HL-60/S4 treated with retinoic acid at 250 ng/mL for 4 days and 3 days (cell line): ENCODE measurements at regions not wholly inside any gene's neighbourhood (a gene's known extent, or its start where the extent isn't known, plus 50 kb on each side); places are given as distances from the start of the nearest gene placed in this dataset.
"Not testable (repeated sequence)": the region's sequence is repeated elsewhere in the genome, so short reads cannot be mapped to it uniquely, and the experiment has no call there.

Source experiments
- in situ Hi-C: fragments of 300-500 bp; cut with MboI; formaldehyde crosslinking; loops from 2 replicates; pipeline ENCODE4 v1.7.0; 2022; ENCODE audit warnings: low sequenced_read_pairs

- in situ Hi-C loops, result no loop called here
Measured at GRCh38 chr14:97129639-97130038, 332.5 kb downstream of the VRK1 start.

DNA sequence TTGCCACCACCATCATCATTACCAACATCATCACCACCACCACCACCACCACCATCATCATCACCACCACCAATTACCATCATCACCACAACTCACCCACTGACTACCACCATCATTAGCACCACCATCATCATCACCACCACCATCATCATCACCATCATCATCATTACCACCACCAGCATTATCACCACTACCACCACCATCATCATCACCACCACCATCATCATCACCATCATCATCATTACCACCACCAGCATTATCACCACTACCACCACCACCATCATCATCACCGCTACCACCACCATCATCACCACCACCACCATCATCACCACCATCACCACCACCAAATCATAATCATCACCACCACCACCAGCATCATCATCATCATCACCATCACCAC, 338.7 kb downstream of the VRK1 start:
- in situ Hi-C loops, result not testable (repeated sequence)

DNA sequence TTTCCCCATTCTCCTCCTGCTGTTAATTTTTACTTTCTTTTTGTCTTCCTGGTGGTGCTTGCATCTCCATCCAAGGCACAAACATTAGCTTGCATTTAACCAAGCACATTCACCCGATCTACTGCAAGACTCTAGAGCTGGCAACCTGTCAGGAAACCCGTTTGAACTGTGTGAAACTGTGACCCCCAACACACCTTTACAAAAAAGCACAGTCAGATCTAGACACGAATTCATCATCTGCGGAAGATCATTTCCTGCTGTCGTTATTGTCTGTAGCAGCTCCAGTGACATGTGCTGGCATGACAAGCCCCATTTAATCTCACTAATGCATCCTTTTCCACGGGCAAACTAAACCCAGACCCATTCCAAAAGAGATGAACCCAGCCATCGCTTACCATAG, 340.5 kb downstream of the VRK1 start:
- in situ Hi-C loops, result no loop called here

GRCh38 chr14:97138801-97139200, 341.6 kb downstream of the VRK1 start:
- in situ Hi-C loops, result no loop called here

- in situ Hi-C loops, result no loop called here
Measured at GRCh38 chr14:97143011-97143410, 345.8 kb downstream of the VRK1 start.

GRCh38 chr14:97143456-97143855, 346.3 kb downstream of the VRK1 start:
- in situ Hi-C loops, result no loop called here

GRCh38 chr14:97148021-97148420, 350.8 kb downstream of the VRK1 start:
- in situ Hi-C loops, result not testable (repeated sequence)

GRCh38 chr14:97149775-97150174, 352.6 kb downstream of the VRK1 start:
- in situ Hi-C loops, result no loop called here

DNA sequence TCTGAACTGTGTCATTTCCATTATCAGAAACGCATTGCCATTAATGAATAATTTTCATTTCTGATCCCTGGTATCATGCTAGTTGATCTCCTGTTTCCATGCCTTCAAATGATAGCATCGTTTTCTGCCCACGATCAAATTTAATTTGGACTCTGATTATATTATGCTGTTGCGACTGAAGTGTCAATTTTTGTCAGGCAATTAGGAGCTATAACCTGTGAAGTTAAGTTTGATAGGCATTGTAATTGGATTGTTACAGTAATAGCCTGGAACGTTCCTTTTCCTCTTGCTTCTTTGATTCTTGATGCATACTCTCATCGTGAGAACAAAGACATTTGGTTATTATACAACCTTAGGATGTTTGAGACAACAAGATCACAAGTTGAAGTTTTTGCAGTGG, 356.3 kb downstream of the VRK1 start:
- in situ Hi-C loops, result no loop called here

GRCh38 chr14:97155320-97155719, 358.1 kb downstream of the VRK1 start:
- in situ Hi-C loops, result no loop called here

DNA sequence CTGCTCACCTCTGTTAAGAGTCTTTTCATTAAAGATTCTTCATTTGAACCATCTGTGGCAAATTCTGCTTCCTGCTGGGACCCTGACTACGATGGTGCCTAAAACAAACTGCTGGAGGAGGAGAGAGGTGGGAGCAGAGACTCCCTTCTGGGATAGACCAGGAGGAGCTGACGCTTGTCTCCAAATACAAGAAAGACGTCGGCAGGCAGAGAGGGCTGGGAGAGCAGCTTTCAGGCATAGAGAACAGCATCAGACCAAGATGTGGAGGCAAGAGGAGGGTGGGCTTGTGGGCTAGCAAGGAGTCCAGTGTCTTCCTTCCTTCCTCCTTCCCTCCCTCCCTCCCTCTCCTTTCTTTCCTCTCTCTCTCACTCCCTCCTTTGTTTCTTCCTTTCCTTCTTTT, 358.6 kb downstream of the VRK1 start:
- in situ Hi-C loops, result no loop called here

GRCh38 chr14:97156705-97157104, 359.5 kb downstream of the VRK1 start:
- in situ Hi-C loops, result no loop called here

GRCh38 chr14:97158102-97158501, 360.9 kb downstream of the VRK1 start:
- in situ Hi-C loops, result no loop called here

GRCh38 chr14:97159124-97159523, 361.9 kb downstream of the VRK1 start:
- in situ Hi-C loops, result no loop called here

DNA sequence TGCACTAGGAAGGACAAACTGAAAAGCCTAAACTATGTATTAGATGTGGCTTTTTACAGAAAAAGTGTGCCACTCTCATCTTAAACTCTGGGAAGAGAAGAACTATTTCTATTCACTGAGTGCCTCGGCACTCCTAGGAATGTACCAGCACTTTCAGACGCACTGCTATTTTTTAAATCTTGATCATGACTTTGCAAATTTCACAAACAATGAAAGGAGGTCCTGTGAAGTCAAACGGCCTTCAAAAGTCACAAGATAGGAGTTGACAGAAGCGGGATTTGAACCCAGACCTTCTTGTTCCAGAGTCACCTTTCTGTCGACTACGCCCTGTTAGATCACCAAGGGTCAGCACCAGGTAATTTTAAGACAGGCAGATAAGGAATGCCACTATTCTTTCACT, 365.4 kb downstream of the VRK1 start:
- in situ Hi-C loops, result no loop called here

GRCh38 chr14:97164021-97164420, 366.8 kb downstream of the VRK1 start:
- in situ Hi-C loops, result no loop called here

GRCh38 chr14:97166497-97166896, 369.3 kb downstream of the VRK1 start:
- in situ Hi-C loops, result no loop called here

DNA sequence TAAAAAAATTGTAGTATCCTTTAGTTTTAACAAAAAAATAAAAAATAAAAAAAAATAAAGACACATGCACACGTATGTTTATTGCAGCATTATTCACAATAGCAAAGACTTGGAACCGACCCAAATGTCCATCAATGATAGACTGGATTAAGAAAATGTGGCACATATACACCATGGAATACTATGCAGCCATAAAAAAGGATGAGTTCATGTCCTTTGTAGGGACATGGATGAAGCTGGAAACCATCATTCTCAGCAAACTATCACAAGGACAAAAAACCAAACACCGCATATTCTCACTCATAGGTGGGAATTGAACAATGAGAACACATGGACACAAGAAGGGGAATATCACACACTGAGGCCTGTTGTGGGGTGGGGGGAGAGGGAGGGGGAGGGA, 370.4 kb downstream of the VRK1 start:
- in situ Hi-C loops, result not testable (repeated sequence)

GRCh38 chr14:97172644-97173043, 375.5 kb downstream of the VRK1 start:
- in situ Hi-C loops, result no loop called here

- in situ Hi-C loops, result no loop called here
Measured at GRCh38 chr14:97177016-97177415, 379.8 kb downstream of the VRK1 start.

- in situ Hi-C loops, result no loop called here
Measured at GRCh38 chr14:97177635-97178034, 380.5 kb downstream of the VRK1 start.

DNA sequence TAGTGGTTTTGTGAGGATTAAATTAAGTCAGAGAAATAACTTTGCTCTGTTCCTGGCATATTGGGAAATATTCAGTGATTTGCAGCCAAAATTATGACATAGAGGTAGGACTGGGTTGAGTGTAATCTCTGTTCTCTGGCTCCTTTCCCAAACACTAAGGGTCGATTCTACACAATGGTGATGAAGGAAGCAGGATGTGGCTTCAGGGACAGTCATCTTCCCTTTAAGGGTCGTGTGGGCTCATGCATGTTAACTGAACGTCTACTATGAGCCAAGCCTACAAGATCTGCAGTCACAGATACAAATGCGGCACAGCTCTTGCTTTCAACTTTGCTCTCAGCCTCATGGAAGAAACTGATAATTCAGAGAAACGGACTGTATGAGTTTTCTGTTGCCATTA, 381.6 kb downstream of the VRK1 start:
- in situ Hi-C loops, result no loop called here

- in situ Hi-C loops, result no loop called here
Measured at GRCh38 chr14:97179573-97179972, 382.4 kb downstream of the VRK1 start.
